IPS-18a (cell line): ENCODE measurements at regions not wholly inside any gene's neighbourhood (a gene's known extent, or its start where the extent isn't known, plus 50 kb on each side); places are given as distances from the start of the nearest gene placed in this dataset.

Experiments used
- H3K27ac ChIP-seq: one replicate; pipeline ENCODE4 v1.5.1; 2013; ENCODE audit warnings: low read length
- H3K27me3 ChIP-seq: one replicate; pipeline ENCODE4 v1.6.1; 2013; ENCODE audit warnings: mild to moderate bottlenecking, low read length; ENCODE audit not compliant: control insufficient read depth, insufficient read depth
- H3K36me3 ChIP-seq: one replicate; pipeline ENCODE4 v1.6.1; 2013; ENCODE audit warnings: low read depth, low read length; ENCODE audit not compliant: control insufficient read depth
- H3K4me1 ChIP-seq: one replicate; pipeline ENCODE4 v1.6.1; 2013; ENCODE audit warnings: low read depth, low read length; ENCODE audit not compliant: control insufficient read depth
- H3K4me3 ChIP-seq: one replicate; pipeline ENCODE4 v1.5.1; 2013; ENCODE audit warnings: low read length
- H3K9ac ChIP-seq: one replicate; pipeline ENCODE4 v1.6.1; 2013; ENCODE audit warnings: mild to moderate bottlenecking, low read length, moderate library complexity
- H3K9me3 ChIP-seq: one replicate; pipeline ENCODE4 v1.6.1; 2013; ENCODE audit warnings: low read depth, low read length; ENCODE audit not compliant: control insufficient read depth

DNA sequence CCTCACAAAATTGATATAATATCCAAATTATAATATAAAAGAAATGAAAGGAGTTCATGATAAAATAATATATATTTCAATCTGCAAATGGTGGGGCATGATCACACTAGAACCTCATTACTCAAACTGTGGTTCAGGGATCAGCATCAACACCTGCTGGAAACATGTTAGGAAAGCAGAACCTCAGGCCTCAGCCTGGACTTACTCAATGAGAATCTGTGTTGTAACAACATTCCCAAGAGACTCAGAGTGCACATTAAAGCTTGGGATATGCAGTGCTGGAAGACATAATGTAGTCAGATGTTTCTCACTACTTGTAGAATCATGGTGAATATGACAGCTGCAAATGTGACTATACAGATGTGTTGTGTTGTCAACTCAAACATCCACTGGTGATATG lies 81.7 kb upstream of the ITPRID1 start:
- no peaks in the 10 kb centered on the region for H3K4me1 ChIP-seq
- no peaks in the 10 kb centered on the region for H3K27me3 ChIP-seq
- no peak overlapping the region for H3K4me3 ChIP-seq
- no peak overlapping the region for H3K27ac ChIP-seq
- no peaks in the 10 kb centered on the region for H3K36me3 ChIP-seq
- H3K9ac ChIP-seq = no peak overlapping the region
- H3K9me3 ChIP-seq = no peaks in the 10 kb centered on the region

- Histone ChIP-seq H3K9me3 (no peaks in the 10 kb centered on the region), H3K27ac (no peak overlapping the region), H3K36me3 (no peaks in the 10 kb centered on the region), H3K27me3 (no peaks in the 10 kb centered on the region), H3K4me1 (no peaks in the 10 kb centered on the region), H3K4me3 (no peak overlapping the region), H3K9ac (no peak overlapping the region)
Observed at GRCh38 chr7:31432836-31433340, 81.0 kb upstream of the ITPRID1 start.

- H3K9me3 ChIP-seq = no peaks in the 10 kb centered on the region
- no peak overlapping the region for H3K9ac ChIP-seq
- no peak overlapping the region for H3K27ac ChIP-seq
- H3K4me1 ChIP-seq = peaks cover 3% of the 10 kb centered on the region
- no peaks in the 10 kb centered on the region for H3K27me3 ChIP-seq
- H3K4me3 ChIP-seq = no peak overlapping the region
- no peaks in the 10 kb centered on the region for H3K36me3 ChIP-seq
Observed at GRCh38 chr7:31437250-31437865, 76.5 kb upstream of the ITPRID1 start.

DNA sequence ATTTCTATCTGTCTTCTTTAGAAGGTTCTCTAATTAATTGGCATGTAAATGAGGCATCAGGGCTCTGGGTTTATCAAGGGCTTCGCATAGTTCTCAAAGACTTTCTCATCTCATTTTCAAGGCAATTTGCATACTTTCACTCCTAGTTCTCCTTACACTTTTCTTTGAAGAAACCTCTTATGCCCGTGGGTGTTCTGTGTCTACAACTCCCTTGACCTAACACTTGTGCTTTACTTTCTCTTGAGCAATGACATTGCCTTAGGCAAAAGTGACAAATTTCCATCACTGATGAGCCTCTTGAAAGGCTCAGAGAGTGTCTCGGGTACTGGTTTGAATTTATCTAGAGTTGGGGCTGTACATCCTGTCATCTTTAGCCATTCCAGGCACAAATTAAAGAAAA lies 74.7 kb upstream of the ITPRID1 start:
- Histone ChIP-seq H3K36me3 (no peaks in the 10 kb centered on the region), H3K27me3 (no peaks in the 10 kb centered on the region), H3K9me3 (no peaks in the 10 kb centered on the region), H3K9ac (no peak overlapping the region), H3K4me1 (peaks cover 3% of the 10 kb centered on the region), H3K4me3 (no peak overlapping the region), H3K27ac (no peak overlapping the region)

- Histone ChIP-seq H3K27me3 (no peaks in the 10 kb centered on the region), H3K4me1 (peaks cover 3% of the 10 kb centered on the region), H3K9me3 (no peaks in the 10 kb centered on the region), H3K4me3 (no peak overlapping the region), H3K36me3 (no peaks in the 10 kb centered on the region), H3K9ac (no peak overlapping the region), H3K27ac (no peak overlapping the region)
Observed at GRCh38 chr7:31440511-31440910, 73.4 kb upstream of the ITPRID1 start.

GRCh38 chr7:31442626-31443025 lies 71.3 kb upstream of the ITPRID1 start:
- H3K9ac ChIP-seq = no peak overlapping the region
- no peak overlapping the region for H3K27ac ChIP-seq
- no peak overlapping the region for H3K4me3 ChIP-seq

DNA sequence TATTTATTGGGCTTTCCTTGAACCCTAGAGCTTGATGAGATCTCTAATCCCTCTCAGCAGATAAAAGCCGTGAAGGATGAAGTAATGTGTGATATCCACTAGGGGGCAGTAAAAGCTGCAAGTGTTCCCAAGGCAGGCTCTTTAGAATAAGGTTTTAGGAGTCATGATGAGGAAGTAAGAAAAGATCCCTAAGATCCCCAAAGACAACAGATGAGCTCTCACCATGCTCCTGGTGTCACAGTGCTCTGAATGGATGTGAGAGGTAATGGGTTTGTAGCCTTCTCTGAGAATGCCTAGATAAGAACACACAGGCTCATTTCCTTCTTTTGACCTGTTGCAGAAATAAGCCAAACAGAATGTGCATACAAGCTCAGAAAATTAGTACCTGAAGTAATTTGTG lies 70.4 kb upstream of the ITPRID1 start:
- Histone ChIP-seq H3K9me3 (no peaks in the 10 kb centered on the region), H3K27ac (no peak overlapping the region), H3K4me3 (no peak overlapping the region), H3K36me3 (no peaks in the 10 kb centered on the region), H3K27me3 (no peaks in the 10 kb centered on the region), H3K9ac (no peak overlapping the region), H3K4me1 (peaks cover 3% of the 10 kb centered on the region)

More at GRCh38 chr7:31442626-31443025, 71.3 kb upstream of the ITPRID1 start:
- no peaks in the 10 kb centered on the region for H3K36me3 ChIP-seq
- no peaks in the 10 kb centered on the region for H3K27me3 ChIP-seq
- no peaks in the 10 kb centered on the region for H3K9me3 ChIP-seq
- H3K4me1 ChIP-seq = peaks cover 3% of the 10 kb centered on the region

DNA sequence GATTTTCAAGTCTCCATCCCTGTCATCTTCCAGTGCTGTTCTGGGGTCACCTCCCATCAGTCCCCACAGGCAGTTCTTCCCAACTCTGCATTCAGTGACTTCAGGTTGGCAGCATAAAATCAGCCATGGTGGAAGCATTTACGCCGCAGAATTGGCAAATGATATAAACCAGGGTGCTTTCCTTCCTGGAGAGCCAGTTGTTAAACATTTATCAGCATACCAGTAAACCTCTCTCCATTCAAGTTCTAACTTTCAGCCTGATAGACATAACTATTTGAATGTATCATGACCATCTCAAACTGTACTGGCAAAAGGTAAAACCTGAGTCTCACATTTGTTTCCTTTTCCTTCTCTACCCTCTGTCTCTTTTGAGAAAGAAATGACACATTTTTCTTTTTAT lies 69.7 kb upstream of the ITPRID1 start:
- no peaks in the 10 kb centered on the region for H3K9me3 ChIP-seq
- no peaks in the 10 kb centered on the region for H3K27me3 ChIP-seq
- H3K4me3 ChIP-seq = no peak overlapping the region
- H3K9ac ChIP-seq = no peak overlapping the region
- peaks cover 3% of the 10 kb centered on the region for H3K4me1 ChIP-seq
- no peak overlapping the region for H3K27ac ChIP-seq
- H3K36me3 ChIP-seq = no peaks in the 10 kb centered on the region

- H3K9me3 ChIP-seq = no peaks in the 10 kb centered on the region
- H3K4me3 ChIP-seq = no peak overlapping the region
- H3K27ac ChIP-seq = no peak overlapping the region
- no peaks in the 10 kb centered on the region for H3K36me3 ChIP-seq
- no peaks in the 10 kb centered on the region for H3K27me3 ChIP-seq
- no peak overlapping the region for H3K9ac ChIP-seq
- H3K4me1 ChIP-seq = no peaks in the 10 kb centered on the region
Observed at GRCh38 chr7:31445686-31446355, 68.1 kb upstream of the ITPRID1 start.

DNA sequence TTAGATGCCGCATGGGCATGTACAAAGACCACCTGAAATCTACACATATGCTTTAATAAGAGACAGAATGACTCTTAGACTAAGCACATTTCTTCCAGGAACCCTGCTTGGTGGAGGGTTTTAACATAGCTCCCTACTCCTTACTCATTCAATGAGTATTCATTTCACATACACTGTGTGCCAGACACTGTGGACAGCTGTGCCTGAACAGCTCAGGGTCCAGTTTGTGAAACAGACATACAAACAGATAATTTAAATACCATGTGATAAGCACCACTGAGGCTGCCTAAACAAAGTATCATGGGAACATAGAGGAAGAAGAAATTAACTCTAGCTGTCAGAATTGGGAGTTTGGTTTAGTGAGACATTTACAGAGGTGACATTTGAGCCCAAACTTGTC lies 65.2 kb upstream of the ITPRID1 start:
- no peak overlapping the region for H3K27ac ChIP-seq
- no peaks in the 10 kb centered on the region for H3K27me3 ChIP-seq
- H3K9ac ChIP-seq = no peak overlapping the region
- H3K9me3 ChIP-seq = no peaks in the 10 kb centered on the region
- H3K36me3 ChIP-seq = no peaks in the 10 kb centered on the region
- H3K4me3 ChIP-seq = no peak overlapping the region
- H3K4me1 ChIP-seq = no peaks in the 10 kb centered on the region

GRCh38 chr7:31455844-31456243 lies 58.0 kb upstream of the ITPRID1 start:
- no peak overlapping the region for H3K4me3 ChIP-seq
- H3K9me3 ChIP-seq = no peaks in the 10 kb centered on the region
- no peaks in the 10 kb centered on the region for H3K36me3 ChIP-seq
- H3K4me1 ChIP-seq = peaks cover 17% of the 10 kb centered on the region
- no peak overlapping the region for H3K9ac ChIP-seq
- H3K27me3 ChIP-seq = peaks cover 61% of the 10 kb centered on the region
- no peak overlapping the region for H3K27ac ChIP-seq
